Parathyroid adenoma (tissue), 2 donors: ENCODE measurements at regions not wholly inside any gene's neighbourhood (a gene's known extent, or its start where the extent isn't known, plus 50 kb on each side); places are given as distances from the start of the nearest gene placed in this dataset.

Experiments
- H2AFZ ChIP-seq: fragments of 300-600 bp; sonication (generic); one replicate; pipeline ENCODE4 v1.7.0; 2017; ENCODE audit warnings: antibody characterized with exemption, mild to moderate bottlenecking
- H3K27ac ChIP-seq: fragments of 300-600 bp; sonication (generic); one replicate; pipeline ENCODE4 v1.7.0; 2017
- H3K27me3 ChIP-seq: fragments of 300-600 bp; sonication (generic); one replicate; pipeline ENCODE4 v1.7.0; 2017; ENCODE audit warnings: low read length; ENCODE audit not compliant: control insufficient read depth, insufficient read depth
- H3K36me3 ChIP-seq: fragments of 300-600 bp; sonication (generic); one replicate; pipeline ENCODE4 v1.7.0; 2017; ENCODE audit warnings: low read length; ENCODE audit not compliant: control insufficient read depth, insufficient read depth
- H3K4me1 ChIP-seq: fragments of 300-600 bp; sonication (generic); one replicate; pipeline ENCODE4 v1.7.0; 2017; ENCODE audit warnings: control low read depth
- H3K4me2 ChIP-seq: fragments of 300-600 bp; sonication (generic); one replicate; pipeline ENCODE4 v1.7.0; 2017; ENCODE audit warnings: low read length
- H3K4me3 ChIP-seq: fragments of 300-600 bp; sonication (generic); one replicate; pipeline ENCODE4 v1.7.0; 2017; ENCODE audit warnings: low read depth, low read length
- H3K79me2 ChIP-seq: fragments of 300-600 bp; sonication (generic); one replicate; pipeline ENCODE4 v1.7.0; 2017; ENCODE audit warnings: control low read depth
- H3K9ac ChIP-seq: fragments of 300-600 bp; sonication (generic); one replicate; pipeline ENCODE4 v1.7.0; 2017; ENCODE audit warnings: mild to moderate bottlenecking
- H3K9me3 ChIP-seq: fragments of 300-600 bp; sonication (generic); one replicate; pipeline ENCODE4 v1.7.0; 2017; ENCODE audit warnings: low read length; ENCODE audit not compliant: control insufficient read depth
- CTCF ChIP-seq: fragments of 300-600 bp; sonication (generic); IDR thresholded peaks from one replicate; pipeline ENCODE4 v1.7.0; 2017; ENCODE audit warnings: antibody characterized with exemption, mild to moderate bottlenecking
- donor health status: primary hyperparathyroidism.

- no peak overlapping the region for H2AFZ ChIP-seq
- H3K4me2 ChIP-seq: no peak overlapping the region
- no peaks in the 10 kb centered on the region for H3K4me1 ChIP-seq
- H3K36me3 ChIP-seq: no peaks in the 10 kb centered on the region
- no peak overlapping the region for H3K4me3 ChIP-seq
- no peaks in the 10 kb centered on the region for H3K79me2 ChIP-seq
- TF ChIP-seq CTCF: no peak
- no peak overlapping the region for H3K27ac ChIP-seq
- no peaks in the 10 kb centered on the region for H3K27me3 ChIP-seq
- no peak overlapping the region for H3K9ac ChIP-seq
- no peaks in the 10 kb centered on the region for H3K9me3 ChIP-seq
These were observed 1991.2 kb downstream of the TP53TG3F start for GRCh38 chr16:35450648-35451047.

GRCh38 chr16:35452471-35452870 is 1993.1 kb downstream of the TP53TG3F start:
- Histone ChIP-seq H3K27ac (no peak overlapping the region), H3K27me3 (no peaks in the 10 kb centered on the region), H3K4me2 (no peak overlapping the region), H3K4me1 (no peaks in the 10 kb centered on the region), H3K4me3 (no peak overlapping the region), H3K9me3 (no peaks in the 10 kb centered on the region), H2AFZ (no peak overlapping the region), H3K9ac (no peak overlapping the region), H3K79me2 (no peaks in the 10 kb centered on the region), H3K36me3 (no peaks in the 10 kb centered on the region)
- no peak for TF ChIP-seq CTCF

- Histone ChIP-seq H3K27ac (no peak overlapping the region), H3K4me3 (no peak overlapping the region), H3K4me2 (no peak overlapping the region), H3K9ac (no peak overlapping the region), H3K36me3 (no peaks in the 10 kb centered on the region), H3K27me3 (no peaks in the 10 kb centered on the region), H3K79me2 (no peaks in the 10 kb centered on the region), H3K4me1 (no peaks in the 10 kb centered on the region), H3K9me3 (no peaks in the 10 kb centered on the region), H2AFZ (no peak overlapping the region)
- TF ChIP-seq CTCF: no peak
These were observed 2003.9 kb downstream of the TP53TG3F start for GRCh38 chr16:35463358-35463757.

- Histone ChIP-seq H3K9ac (no peak overlapping the region), H3K36me3 (no peaks in the 10 kb centered on the region), H3K27me3 (no peaks in the 10 kb centered on the region), H3K4me2 (no peak overlapping the region), H3K79me2 (no peaks in the 10 kb centered on the region), H3K9me3 (no peaks in the 10 kb centered on the region), H2AFZ (no peak overlapping the region), H3K27ac (no peak overlapping the region), H3K4me3 (no peak overlapping the region), H3K4me1 (no peaks in the 10 kb centered on the region)
- TF ChIP-seq CTCF: no peak
These were observed 2020.9 kb downstream of the TP53TG3F start for GRCh38 chr16:35480361-35480760.

- Histone ChIP-seq H3K79me2 (no peaks in the 10 kb centered on the region), H3K4me2 (no peak overlapping the region), H3K9me3 (no peaks in the 10 kb centered on the region), H3K27ac (no peak overlapping the region), H3K36me3 (no peaks in the 10 kb centered on the region), H2AFZ (no peak overlapping the region), H3K4me1 (no peaks in the 10 kb centered on the region), H3K27me3 (no peaks in the 10 kb centered on the region), H3K4me3 (no peak overlapping the region), H3K9ac (no peak overlapping the region)
- no peak for TF ChIP-seq CTCF
These were observed 2021.6 kb downstream of the TP53TG3F start for GRCh38 chr16:35480988-35481387.
